NCI-H446 (cell line): ENCODE measurements at regions not wholly inside any gene's neighbourhood (a gene's known extent, or its start where the extent isn't known, plus 50 kb on each side); places are given as distances from the start of the nearest gene placed in this dataset.

ENCODE experiments used
- DNase-seq, 2 experiments: peaks; one replicate each; lab custom pipeline; 2025; lab: John Stamatoyannopoulos, UW

- no peak for DNase-seq
Measured at GRCh38 chr6:23563323-23563722, 562.7 kb upstream of the NRSN1 start.

- peak; percentile 62 to 92 for DNase-seq
Measured at GRCh38 chr6:23566418-23566817, 559.6 kb upstream of the NRSN1 start.

- no peak for DNase-seq
Measured at GRCh38 chr6:23568292-23568691, 557.7 kb upstream of the NRSN1 start.

- no peak for DNase-seq
Measured at GRCh38 chr6:23584134-23584763, 541.8 kb upstream of the NRSN1 start.

GRCh38 chr6:23587582-23587981 lies 538.4 kb upstream of the NRSN1 start:
- no peak for DNase-seq

GRCh38 chr6:23589811-23590210 lies 536.2 kb upstream of the NRSN1 start:
- no peak for DNase-seq

- no peak for DNase-seq
Measured at GRCh38 chr6:23590498-23591126, 535.4 kb upstream of the NRSN1 start.

GRCh38 chr6:23591761-23592160 lies 534.3 kb upstream of the NRSN1 start:
- no peak for DNase-seq

- DNase-seq, result no peak
Measured at GRCh38 chr6:23600118-23600517, 525.9 kb upstream of the NRSN1 start.

- DNase-seq, result no peak
Measured at GRCh38 chr6:23601811-23602345, 524.1 kb upstream of the NRSN1 start.

GRCh38 chr6:23608931-23609435 lies 517.0 kb upstream of the NRSN1 start:
- DNase-seq, result no peak

GRCh38 chr6:23611776-23612381 lies 514.1 kb upstream of the NRSN1 start:
- DNase-seq, result peak in 1 of 2 experiments; percentile 3

- DNase-seq, result no peak
Measured at GRCh38 chr6:23618366-23618765, 507.6 kb upstream of the NRSN1 start.

- DNase-seq, result peak in 1 of 2 experiments; percentile 10
Measured at GRCh38 chr6:23620911-23621401, 505.1 kb upstream of the NRSN1 start.

GRCh38 chr6:23630726-23631635 lies 495.0 kb upstream of the NRSN1 start:
- peak; percentile 72 to 92 for DNase-seq

- DNase-seq, result no peak
Measured at GRCh38 chr6:23633996-23634395, 492.0 kb upstream of the NRSN1 start.

GRCh38 chr6:23635150-23635549 lies 490.9 kb upstream of the NRSN1 start:
- DNase-seq, result no peak

- DNase-seq, result no peak
Measured at GRCh38 chr6:23637296-23637695, 488.7 kb upstream of the NRSN1 start.

GRCh38 chr6:23642849-23643248 lies 483.2 kb upstream of the NRSN1 start:
- no peak for DNase-seq

GRCh38 chr6:23647045-23647444 lies 479.0 kb upstream of the NRSN1 start:
- no peak for DNase-seq

GRCh38 chr6:23650676-23651075 lies 475.3 kb upstream of the NRSN1 start:
- DNase-seq, result no peak

GRCh38 chr6:23654745-23655144 lies 471.3 kb upstream of the NRSN1 start:
- no peak for DNase-seq
